NOMO-1 treated with dmso at 0.1 percent for 144 hours (cell line): ENCODE measurements at regions not wholly inside any gene's neighbourhood (a gene's known extent, or its start where the extent isn't known, plus 50 kb on each side); places are given as distances from the start of the nearest gene placed in this dataset.
"Not testable (repeated sequence)": the region's sequence is repeated elsewhere in the genome, so short reads cannot be mapped to it uniquely, and the experiment has no call there.

ENCODE experiments used
- DNase-seq: peaks from one replicate; lab custom pipeline; 2025; ENCODE audit not compliant: unreplicated experiment; lab: John Stamatoyannopoulos, UW

DNA sequence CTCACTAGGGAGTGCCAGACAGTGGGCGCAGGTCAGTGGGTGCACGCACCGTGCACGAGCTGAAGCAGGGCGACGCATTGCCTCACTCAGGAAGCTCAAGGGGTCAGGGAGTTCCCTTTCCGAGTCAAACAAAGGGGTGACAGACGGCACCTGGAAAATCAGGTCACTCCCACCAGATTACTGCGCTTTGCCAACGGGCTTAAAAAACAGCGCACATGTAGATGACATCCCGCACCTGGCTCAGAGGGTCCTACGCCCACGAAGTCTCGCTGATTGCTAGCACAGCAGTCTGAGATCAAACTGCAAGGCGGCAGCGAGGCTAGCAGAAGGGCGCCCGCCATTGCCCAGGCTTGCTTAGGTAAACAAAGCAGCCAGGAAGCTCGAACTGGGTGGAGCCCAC is 428.5 kb upstream of the SLC39A10 start:
- DNase-seq: not testable (repeated sequence)

- DNase-seq: no peak
These were observed 443.0 kb upstream of the SLC39A10 start for GRCh38 chr2:195214072-195214471.

DNA sequence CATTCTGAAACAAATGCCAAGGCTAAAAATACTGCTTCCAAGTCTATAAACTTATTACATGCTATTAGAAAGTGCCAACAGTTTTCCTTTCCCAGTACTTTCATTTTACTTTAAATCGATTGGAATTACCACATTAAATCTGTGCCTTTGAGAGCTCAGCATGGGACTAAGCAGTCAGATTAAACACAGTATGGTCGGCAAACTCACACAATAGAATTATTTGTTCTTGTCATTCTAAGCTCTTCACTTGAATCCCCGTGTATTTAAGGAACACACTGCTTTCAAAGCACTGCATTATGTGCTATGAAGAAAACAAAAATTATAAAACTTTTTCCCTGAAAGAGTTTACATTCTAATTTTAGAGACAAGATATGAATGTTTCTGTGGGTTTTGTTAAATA is 444.4 kb upstream of the SLC39A10 start:
- DNase-seq: no peak

GRCh38 chr2:195202163-195202845 is 454.7 kb upstream of the SLC39A10 start:
- DNase-seq: no peak

DNA sequence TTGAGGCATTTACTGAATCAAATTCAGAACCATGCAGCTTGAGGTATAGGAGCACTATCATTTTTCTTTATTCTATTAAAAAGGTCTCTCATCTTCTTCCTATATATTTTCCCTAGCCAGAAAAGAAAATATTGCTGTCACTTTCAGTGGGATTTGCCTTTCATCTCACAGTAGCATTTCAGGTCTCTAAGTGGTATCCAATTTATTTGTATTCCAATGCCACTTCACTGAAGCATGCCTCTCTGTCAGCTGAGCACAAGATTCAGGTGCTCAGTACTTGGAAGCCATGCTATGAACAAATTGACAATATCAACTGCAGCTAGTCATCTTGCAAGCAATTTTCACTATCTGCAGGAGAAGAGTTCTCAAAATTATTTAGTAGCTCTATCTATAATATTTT is 457.2 kb upstream of the SLC39A10 start:
- DNase-seq: no peak

- DNase-seq: no peak
These were observed 475.8 kb upstream of the SLC39A10 start for GRCh38 chr2:195181059-195181705.

DNA sequence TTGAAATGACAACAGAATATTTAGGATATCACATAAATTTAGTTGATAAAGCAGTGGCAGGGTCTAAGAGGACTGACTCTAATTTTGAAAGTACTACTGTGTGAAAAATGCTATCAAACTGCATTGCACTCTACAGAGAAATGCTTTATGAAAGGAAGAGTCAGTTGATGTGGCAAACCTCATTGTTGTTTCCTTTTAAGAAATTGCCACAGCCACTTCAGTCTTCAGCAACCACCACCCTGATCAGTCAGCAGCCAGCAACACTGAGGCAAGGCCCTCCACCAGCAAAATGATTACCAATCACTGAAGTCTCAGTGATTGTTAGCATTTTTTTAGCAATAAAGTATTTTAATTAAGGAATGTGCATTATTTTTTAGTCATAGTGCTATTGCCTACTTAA is 488.7 kb upstream of the SLC39A10 start:
- no peak for DNase-seq

DNA sequence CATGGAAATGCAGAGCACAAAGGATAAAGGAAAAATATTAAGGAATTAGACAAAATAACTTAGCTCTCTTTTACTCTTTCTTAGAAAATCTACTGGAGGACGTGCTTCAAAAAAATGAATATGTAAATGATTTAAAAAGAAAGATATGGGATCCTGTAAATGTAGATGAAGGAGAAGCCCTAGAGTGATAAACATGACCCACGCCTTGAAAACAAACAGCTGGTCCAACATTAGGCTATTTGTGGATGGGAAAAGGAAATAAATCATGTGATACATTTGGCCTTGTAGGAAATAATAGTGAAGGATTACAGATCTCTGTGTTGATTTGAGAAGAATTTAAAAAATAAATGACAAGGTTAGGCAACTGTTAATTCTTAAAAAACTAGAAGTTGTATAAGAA is 492.1 kb upstream of the SLC39A10 start:
- DNase-seq: no peak

- DNase-seq: no peak
These were observed 494.1 kb upstream of the SLC39A10 start for GRCh38 chr2:195162918-195163317.

DNA sequence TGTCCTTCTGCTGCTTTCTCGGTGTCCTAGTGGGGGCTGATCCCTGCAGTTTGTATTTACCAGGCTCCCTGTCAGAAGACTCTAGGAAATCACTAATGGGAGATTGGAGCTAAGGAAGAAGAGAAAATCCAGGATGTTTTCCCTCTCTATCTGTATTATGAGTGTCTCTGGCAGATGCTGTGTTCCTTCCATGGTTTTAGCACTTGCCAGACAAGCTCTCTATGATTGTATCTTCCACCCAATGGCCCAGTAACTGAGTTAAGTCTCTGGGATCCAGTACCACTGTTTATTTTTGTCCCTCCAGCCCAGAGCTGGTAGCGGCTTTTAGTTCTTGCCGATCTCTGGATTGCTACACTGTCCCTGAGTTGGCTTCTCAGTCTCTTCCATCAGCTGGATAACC is 494.8 kb upstream of the SLC39A10 start:
- DNase-seq: no peak

GRCh38 chr2:195160963-195161362 is 496.1 kb upstream of the SLC39A10 start:
- DNase-seq: no peak

- DNase-seq: no peak
These were observed 505.3 kb upstream of the SLC39A10 start for GRCh38 chr2:195151711-195152110.

DNA sequence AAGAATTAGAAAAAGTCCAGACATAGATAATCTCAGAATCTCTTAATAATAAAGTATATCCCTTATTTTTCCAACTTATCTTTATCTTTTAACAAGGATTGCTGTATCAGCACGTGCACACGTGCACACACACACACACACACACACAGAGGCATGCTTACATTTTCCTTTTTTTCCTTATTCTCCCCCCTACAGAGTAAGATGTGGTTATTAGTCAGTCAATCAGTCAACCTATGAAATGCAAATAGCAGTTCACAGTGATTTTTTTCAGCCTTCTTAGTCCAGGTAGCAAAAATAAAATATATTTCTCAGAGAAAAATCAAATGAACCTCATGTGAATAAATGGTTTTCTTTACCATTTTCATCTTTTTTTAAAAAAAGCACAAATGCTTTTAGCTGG is 506.2 kb upstream of the SLC39A10 start:
- DNase-seq: no peak

- no peak for DNase-seq
These were observed 509.0 kb upstream of the SLC39A10 start for GRCh38 chr2:195148004-195148403.

GRCh38 chr2:195146761-195147541 is 510.1 kb upstream of the SLC39A10 start:
- DNase-seq: no peak

GRCh38 chr2:195138435-195138834 is 518.6 kb upstream of the SLC39A10 start:
- DNase-seq: no peak

- DNase-seq: not testable (repeated sequence)
These were observed 531.1 kb upstream of the SLC39A10 start for GRCh38 chr2:195125889-195126288.

GRCh38 chr2:195124391-195125079 is 532.5 kb upstream of the SLC39A10 start:
- DNase-seq: no peak

GRCh38 chr2:195122653-195123052 is 534.4 kb upstream of the SLC39A10 start:
- DNase-seq: no peak

DNA sequence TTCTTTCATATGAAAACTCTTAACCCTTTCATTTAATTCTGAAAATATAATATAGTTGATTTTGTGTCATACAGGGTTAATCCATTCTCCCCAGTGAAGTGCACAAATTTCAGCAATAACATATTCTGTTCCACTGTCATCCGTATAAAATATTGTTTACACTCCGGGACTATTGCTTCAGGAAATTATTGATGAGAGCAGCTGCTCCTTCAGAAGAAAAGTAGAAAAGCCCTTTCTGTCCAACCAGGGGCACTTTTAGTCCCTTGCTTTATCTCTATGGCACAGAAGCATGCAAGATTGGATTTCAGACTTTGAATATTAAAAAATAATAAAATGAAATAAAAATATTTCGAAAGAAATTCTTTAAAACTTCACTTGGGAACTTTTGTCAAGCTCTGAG is 535.7 kb upstream of the SLC39A10 start:
- DNase-seq: no peak

DNA sequence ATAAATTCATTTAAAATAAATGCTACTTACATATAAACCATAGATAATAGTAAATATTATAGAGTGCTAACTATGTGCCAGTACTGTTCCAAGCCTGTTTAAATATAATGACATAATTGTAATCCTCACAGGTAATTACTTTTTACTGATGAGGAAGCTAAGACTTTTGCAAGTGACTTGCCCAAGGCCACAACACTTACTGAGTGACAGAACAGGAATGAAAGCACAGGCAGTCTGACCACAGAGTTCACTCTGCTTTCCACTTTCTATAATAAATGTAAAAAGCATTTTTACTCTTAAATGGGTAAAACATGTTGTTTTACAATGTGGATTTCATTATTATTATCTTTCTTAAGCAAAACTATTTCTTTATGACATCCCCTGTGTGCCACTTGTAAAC is 537.8 kb upstream of the SLC39A10 start:
- DNase-seq: no peak

- DNase-seq: no peak
These were observed 538.8 kb upstream of the SLC39A10 start for GRCh38 chr2:195118276-195118675.
